GM23338 (cell line): ENCODE measurements at regions not wholly inside any gene's neighbourhood (a gene's known extent, or its start where the extent isn't known, plus 50 kb on each side); places are given as distances from the start of the nearest gene placed in this dataset.

ENCODE experiments used
- ATAC-seq: fragments of 200-7000 bp; cut with Tn5 transposase; 3 replicates; pipeline ENCODE4 v1.9.1; 2020
- DNase-seq: peaks from one replicate; pipeline ENCODE4 v3.0.0-alpha.2; 2015; ENCODE audit warnings: low spot score
- H2AFZ ChIP-seq: fragments of 200-600 bp; sonication (generic); 2 replicates; pipeline ENCODE4 v1.8.0; 2016; ENCODE audit warnings: antibody characterized with exemption, mild to moderate bottlenecking, moderate library complexity
- H3F3A ChIP-seq: fragments of 200-600 bp; sonication (generic); replicated peaks from 2 replicates; pipeline ENCODE4 v1.8.0; 2017; ENCODE audit warnings: antibody characterized with exemption, mixed run types, low read depth
- H3K27ac ChIP-seq: fragments of 200-600 bp; sonication (generic); 2 replicates; pipeline ENCODE4 v1.6.1; 2016; ENCODE audit warnings: low read depth
- H3K27me3 ChIP-seq: fragments of 200-600 bp; sonication (generic); 2 replicates; pipeline ENCODE4 v1.8.0; 2016; ENCODE audit warnings: mild to moderate bottlenecking, mixed run types, moderate library complexity; ENCODE audit not compliant: insufficient read depth
- H3K36me3 ChIP-seq: fragments of 200-600 bp; sonication (generic); 2 replicates; pipeline ENCODE4 v1.8.0; 2016; ENCODE audit warnings: mild to moderate bottlenecking; ENCODE audit not compliant: insufficient read depth
- H3K4me1 ChIP-seq: fragments of 200-600 bp; sonication (generic); 2 replicates; pipeline ENCODE4 v1.8.0; 2016; ENCODE audit warnings: mild to moderate bottlenecking, moderate library complexity; ENCODE audit not compliant: insufficient read depth
- H3K4me2 ChIP-seq: fragments of 200-600 bp; sonication (generic); 2 replicates; pipeline ENCODE4 v1.7.1; 2017; ENCODE audit warnings: mixed run types
- H3K4me3 ChIP-seq: fragments of 200-600 bp; sonication (generic); 2 replicates; pipeline ENCODE4 v1.6.1; 2016; ENCODE audit warnings: mixed run types
- H3K79me2 ChIP-seq: fragments of 200-600 bp; sonication (generic); replicated peaks from 2 replicates; pipeline ENCODE4 v1.8.0; 2017; ENCODE audit warnings: mild to moderate bottlenecking; ENCODE audit not compliant: insufficient read depth
- H3K9me2 ChIP-seq: fragments of 200-600 bp; sonication (generic); 2 replicates; pipeline ENCODE4 v1.8.0; 2017; ENCODE audit not compliant: insufficient read depth
- H4K20me1 ChIP-seq: fragments of 200-600 bp; sonication (generic); replicated peaks from 2 replicates; pipeline ENCODE4 v1.8.0; 2017; ENCODE audit warnings: mild to moderate bottlenecking; ENCODE audit not compliant: insufficient read depth
- H3K27ac Mint-ChIP-seq: 2 replicates; pipeline ENCODE4 v1.8.0; 2020; ENCODE audit warnings: inconsistent platforms, mild to moderate bottlenecking, moderate library complexity, mixed read lengths
- H3K27me3 Mint-ChIP-seq: 3 replicates; pipeline ENCODE4 v1.8.0; 2022; ENCODE audit warnings: low read depth, mild to moderate bottlenecking, moderate library complexity, mixed read lengths, inconsistent platforms; ENCODE audit not compliant: insufficient read depth, poor library complexity
- H3K36me3 Mint-ChIP-seq: 3 replicates; pipeline ENCODE4 v1.8.0; 2021; ENCODE audit warnings: low read depth, mild to moderate bottlenecking, inconsistent platforms, moderate library complexity, mixed read lengths
- H3K4me1 Mint-ChIP-seq: 3 replicates; pipeline ENCODE4 v1.8.0; 2020; ENCODE audit warnings: mild to moderate bottlenecking, inconsistent platforms, mixed read lengths
- H3K4me3 Mint-ChIP-seq: 3 replicates; pipeline ENCODE4 v1.8.0; 2021; ENCODE audit warnings: moderate library complexity, mild to moderate bottlenecking, inconsistent platforms, mixed read lengths
- H3K9me3 Mint-ChIP-seq: 3 replicates; pipeline ENCODE4 v1.8.0; 2020; ENCODE audit warnings: moderate library complexity, mild to moderate bottlenecking, inconsistent platforms, mixed read lengths
- CREB1 ChIP-seq: fragments of 250-450 bp; sonication (Bioruptor Pico); IDR thresholded peaks from 2 replicates; pipeline ENCODE4 v1.5.0; 2020; ENCODE audit warnings: low read depth, mild to moderate bottlenecking, moderate library complexity
- EZH2 ChIP-seq: fragments of 200-600 bp; sonication (generic); IDR thresholded peaks from one replicate; pipeline ENCODE4 v1.8.0; 2017; ENCODE audit warnings: antibody characterized with exemption, mild to moderate bottlenecking, low read depth; ENCODE audit not compliant: unreplicated experiment
- EZH2phosphoT487 ChIP-seq: fragments of 200-600 bp; sonication (generic); IDR thresholded peaks from one replicate; pipeline ENCODE4 v1.8.1; 2018; ENCODE audit warnings: antibody characterized with exemption; ENCODE audit not compliant: unreplicated experiment
- JUNB ChIP-seq: IDR thresholded peaks from one replicate; pipeline ENCODE4 v1.6.1; 2016; ENCODE audit warnings: antibody characterized with exemption; ENCODE audit not compliant: unreplicated experiment
- NANOG ChIP-seq: IDR thresholded peaks from 2 replicates; pipeline ENCODE4 v1.6.1; 2016; ENCODE audit warnings: antibody characterized with exemption, borderline replicate concordance
- POLR2AphosphoS5 ChIP-seq: IDR thresholded peaks from 2 replicates; pipeline ENCODE4 v1.6.1; 2016; ENCODE audit warnings: antibody characterized with exemption, low read depth
- STAT1 ChIP-seq: IDR thresholded peaks from one replicate; pipeline ENCODE4 v1.6.1; 2016; ENCODE audit warnings: antibody characterized with exemption; ENCODE audit not compliant: unreplicated experiment
- ZNF114 ChIP-seq: fragments of 250-450 bp; sonication (Bioruptor Pico); IDR thresholded peaks from 2 replicates; pipeline ENCODE4 v1.5.0; 2020; ENCODE audit warnings: mild to moderate bottlenecking, moderate library complexity
- ZNF331 ChIP-seq: fragments of 250-450 bp; sonication (Bioruptor Pico); IDR thresholded peaks from 2 replicates; pipeline ENCODE4 v1.5.0; 2020; ENCODE audit warnings: low read depth, mild to moderate bottlenecking, moderate library complexity
- TF ChIP-seq, protein P1 (sequence below): fragments of 250-450 bp; sonication (Bioruptor Pico); IDR thresholded peaks from 2 replicates; pipeline ENCODE4 v1.5.0; 2020; ENCODE audit warnings: mild to moderate bottlenecking, moderate library complexity
- TF ChIP-seq, protein P2 (sequence below): IDR thresholded peaks from 2 replicates; pipeline ENCODE4 v1.6.1; 2016; ENCODE audit warnings: antibody characterized with exemption
- TF ChIP-seq, protein P3 (sequence below), 2 experiments: fragments of 200-600 bp in 1 of 2; sonication (generic) in 1 of 2; conservative IDR thresholded peaks; 2 replicates each; pipeline versions ENCODE4 v1.5.1 to v1.6.1; 2016 to 2017; ENCODE audit warnings: antibody characterized with exemption in 2 of 2, low read depth in 2 of 2, mild to moderate bottlenecking in 2 of 2, moderate library complexity in 1 of 2
- TF ChIP-seq, protein P4 (sequence below): IDR thresholded peaks from one replicate; pipeline ENCODE4 v1.6.1; 2018; ENCODE audit warnings: antibody characterized with exemption; ENCODE audit not compliant: unreplicated experiment

DNA sequence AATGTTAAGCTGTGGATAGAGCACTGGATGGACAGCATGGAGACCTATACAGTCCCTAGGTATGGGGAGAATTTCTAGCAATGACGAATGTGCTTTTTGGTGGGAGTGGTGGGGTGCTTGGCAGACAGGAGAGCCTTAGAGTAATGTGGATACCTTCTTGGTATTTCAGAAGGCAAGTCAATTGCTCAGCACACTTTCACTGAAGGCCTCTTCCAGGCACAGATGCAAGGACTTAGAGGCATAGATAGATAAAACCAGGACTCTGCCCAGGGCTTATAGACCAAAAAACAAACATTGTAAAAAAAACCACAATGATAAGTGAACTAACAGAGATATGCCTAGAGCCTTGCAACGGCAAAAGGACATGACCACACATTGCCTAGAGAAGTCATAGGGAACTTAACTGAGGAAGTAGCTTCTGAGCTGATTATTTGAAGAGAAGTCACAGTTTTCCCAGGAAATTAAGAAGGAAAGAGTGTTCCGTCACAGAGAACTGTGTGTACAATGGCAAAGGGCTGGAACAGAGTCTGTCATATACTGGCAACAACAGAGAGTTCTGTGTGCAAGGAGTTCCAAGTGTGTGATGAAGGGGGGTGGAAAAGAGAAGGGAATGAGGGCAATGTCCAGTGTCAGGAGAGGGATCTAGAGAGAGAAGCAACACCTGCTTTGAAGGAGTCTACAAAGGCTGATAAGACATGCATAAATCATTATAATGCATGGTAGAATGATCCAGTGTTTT lies 65.9 kb upstream of the PICALM start:
- Histone ChIP-seq H3K4me1 (no peaks in the 10 kb centered on the region), H3K4me2 (no peak overlapping the region), H3K79me2 (no peaks in the 10 kb centered on the region), H3K4me3 (no peak overlapping the region), H2AFZ (no peak overlapping the region), H3K27ac (no peak overlapping the region), H3K9me2 (no peaks in the 10 kb centered on the region), H4K20me1 (no peaks in the 10 kb centered on the region), H3K36me3 (no peaks in the 10 kb centered on the region), H3F3A (no peaks in the 10 kb centered on the region), H3K27me3 (no peaks in the 10 kb centered on the region)
- DNase-seq (no peak), ATAC-seq (no peak)
- Mint-ChIP-seq H3K9me3 (no peaks in the 10 kb centered on the region), H3K4me3 (no peak overlapping the region), H3K36me3 (no peaks in the 10 kb centered on the region), H3K4me1 (no peaks in the 10 kb centered on the region), H3K27ac (no peak overlapping the region), H3K27me3 (no peaks in the 10 kb centered on the region)
- TF ChIP-seq POLR2AphosphoS5 (no peak), JUNB (no peak), CREB1 (no peak), STAT1 (no peak), EZH2 (no peak), ZNF114 (CRISPR knock-in tag) (no peak), NANOG (no peak), ZNF331 (CRISPR knock-in tag) (no peak), EZH2phosphoT487 (no peak)
- TF ChIP-seq, protein P1, sequence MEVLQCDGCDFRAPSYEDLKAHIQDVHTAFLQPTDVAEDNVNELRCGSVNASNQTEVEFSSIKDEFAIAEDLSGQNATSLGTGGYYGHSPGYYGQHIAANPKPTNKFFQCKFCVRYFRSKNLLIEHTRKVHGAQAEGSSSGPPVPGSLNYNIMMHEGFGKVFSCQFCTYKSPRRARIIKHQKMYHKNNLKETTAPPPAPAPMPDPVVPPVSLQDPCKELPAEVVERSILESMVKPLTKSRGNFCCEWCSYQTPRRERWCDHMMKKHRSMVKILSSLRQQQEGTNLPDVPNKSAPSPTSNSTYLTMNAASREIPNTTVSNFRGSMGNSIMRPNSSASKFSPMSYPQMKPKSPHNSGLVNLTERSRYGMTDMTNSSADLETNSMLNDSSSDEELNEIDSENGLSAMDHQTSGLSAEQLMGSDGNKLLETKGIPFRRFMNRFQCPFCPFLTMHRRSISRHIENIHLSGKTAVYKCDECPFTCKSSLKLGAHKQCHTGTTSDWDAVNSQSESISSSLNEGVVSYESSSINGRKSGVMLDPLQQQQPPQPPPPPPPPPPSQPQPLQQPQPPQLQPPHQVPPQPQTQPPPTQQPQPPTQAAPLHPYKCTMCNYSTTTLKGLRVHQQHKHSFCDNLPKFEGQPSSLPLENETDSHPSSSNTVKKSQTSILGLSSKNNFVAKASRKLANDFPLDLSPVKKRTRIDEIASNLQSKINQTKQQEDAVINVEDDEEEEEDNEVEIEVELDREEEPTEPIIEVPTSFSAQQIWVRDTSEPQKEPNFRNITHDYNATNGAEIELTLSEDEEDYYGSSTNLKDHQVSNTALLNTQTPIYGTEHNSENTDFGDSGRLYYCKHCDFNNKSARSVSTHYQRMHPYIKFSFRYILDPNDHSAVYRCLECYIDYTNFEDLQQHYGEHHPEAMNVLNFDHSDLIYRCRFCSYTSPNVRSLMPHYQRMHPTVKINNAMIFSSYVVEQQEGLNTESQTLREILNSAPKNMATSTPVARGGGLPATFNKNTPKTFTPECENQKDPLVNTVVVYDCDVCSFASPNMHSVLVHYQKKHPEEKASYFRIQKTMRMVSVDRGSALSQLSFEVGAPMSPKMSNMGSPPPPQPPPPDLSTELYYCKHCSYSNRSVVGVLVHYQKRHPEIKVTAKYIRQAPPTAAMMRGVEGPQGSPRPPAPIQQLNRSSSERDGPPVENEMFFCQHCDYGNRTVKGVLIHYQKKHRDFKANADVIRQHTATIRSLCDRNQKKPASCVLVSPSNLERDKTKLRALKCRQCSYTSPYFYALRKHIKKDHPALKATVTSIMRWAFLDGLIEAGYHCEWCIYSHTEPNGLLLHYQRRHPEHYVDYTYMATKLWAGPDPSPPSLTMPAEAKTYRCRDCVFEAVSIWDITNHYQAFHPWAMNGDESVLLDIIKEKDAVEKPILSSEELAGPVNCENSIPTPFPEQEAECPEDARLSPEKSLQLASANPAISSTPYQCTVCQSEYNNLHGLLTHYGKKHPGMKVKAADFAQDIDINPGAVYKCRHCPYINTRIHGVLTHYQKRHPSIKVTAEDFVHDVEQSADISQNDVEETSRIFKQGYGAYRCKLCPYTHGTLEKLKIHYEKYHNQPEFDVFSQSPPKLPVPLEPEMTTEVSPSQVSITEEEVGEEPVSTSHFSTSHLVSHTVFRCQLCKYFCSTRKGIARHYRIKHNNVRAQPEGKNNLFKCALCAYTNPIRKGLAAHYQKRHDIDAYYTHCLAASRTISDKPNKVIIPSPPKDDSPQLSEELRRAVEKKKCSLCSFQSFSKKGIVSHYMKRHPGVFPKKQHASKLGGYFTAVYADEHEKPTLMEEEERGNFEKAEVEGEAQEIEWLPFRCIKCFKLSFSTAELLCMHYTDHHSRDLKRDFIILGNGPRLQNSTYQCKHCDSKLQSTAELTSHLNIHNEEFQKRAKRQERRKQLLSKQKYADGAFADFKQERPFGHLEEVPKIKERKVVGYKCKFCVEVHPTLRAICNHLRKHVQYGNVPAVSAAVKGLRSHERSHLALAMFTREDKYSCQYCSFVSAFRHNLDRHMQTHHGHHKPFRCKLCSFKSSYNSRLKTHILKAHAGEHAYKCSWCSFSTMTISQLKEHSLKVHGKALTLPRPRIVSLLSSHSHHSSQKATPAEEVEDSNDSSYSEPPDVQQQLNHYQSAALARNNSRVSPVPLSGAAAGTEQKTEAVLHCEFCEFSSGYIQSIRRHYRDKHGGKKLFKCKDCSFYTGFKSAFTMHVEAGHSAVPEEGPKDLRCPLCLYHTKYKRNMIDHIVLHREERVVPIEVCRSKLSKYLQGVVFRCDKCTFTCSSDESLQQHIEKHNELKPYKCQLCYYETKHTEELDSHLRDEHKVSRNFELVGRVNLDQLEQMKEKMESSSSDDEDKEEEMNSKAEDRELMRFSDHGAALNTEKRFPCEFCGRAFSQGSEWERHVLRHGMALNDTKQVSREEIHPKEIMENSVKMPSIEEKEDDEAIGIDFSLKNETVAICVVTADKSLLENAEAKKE (CRISPR knock-in tag) = no peak
- TF ChIP-seq, protein P2, sequence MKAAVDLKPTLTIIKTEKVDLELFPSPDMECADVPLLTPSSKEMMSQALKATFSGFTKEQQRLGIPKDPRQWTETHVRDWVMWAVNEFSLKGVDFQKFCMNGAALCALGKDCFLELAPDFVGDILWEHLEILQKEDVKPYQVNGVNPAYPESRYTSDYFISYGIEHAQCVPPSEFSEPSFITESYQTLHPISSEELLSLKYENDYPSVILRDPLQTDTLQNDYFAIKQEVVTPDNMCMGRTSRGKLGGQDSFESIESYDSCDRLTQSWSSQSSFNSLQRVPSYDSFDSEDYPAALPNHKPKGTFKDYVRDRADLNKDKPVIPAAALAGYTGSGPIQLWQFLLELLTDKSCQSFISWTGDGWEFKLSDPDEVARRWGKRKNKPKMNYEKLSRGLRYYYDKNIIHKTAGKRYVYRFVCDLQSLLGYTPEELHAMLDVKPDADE = no peak
- TF ChIP-seq, protein P3, sequence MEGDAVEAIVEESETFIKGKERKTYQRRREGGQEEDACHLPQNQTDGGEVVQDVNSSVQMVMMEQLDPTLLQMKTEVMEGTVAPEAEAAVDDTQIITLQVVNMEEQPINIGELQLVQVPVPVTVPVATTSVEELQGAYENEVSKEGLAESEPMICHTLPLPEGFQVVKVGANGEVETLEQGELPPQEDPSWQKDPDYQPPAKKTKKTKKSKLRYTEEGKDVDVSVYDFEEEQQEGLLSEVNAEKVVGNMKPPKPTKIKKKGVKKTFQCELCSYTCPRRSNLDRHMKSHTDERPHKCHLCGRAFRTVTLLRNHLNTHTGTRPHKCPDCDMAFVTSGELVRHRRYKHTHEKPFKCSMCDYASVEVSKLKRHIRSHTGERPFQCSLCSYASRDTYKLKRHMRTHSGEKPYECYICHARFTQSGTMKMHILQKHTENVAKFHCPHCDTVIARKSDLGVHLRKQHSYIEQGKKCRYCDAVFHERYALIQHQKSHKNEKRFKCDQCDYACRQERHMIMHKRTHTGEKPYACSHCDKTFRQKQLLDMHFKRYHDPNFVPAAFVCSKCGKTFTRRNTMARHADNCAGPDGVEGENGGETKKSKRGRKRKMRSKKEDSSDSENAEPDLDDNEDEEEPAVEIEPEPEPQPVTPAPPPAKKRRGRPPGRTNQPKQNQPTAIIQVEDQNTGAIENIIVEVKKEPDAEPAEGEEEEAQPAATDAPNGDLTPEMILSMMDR (conservative IDR thresholded peaks at IDR 0.05; ENCODE audit: low read depth in 2 of 2) = no peak
- TF ChIP-seq, protein P4, sequence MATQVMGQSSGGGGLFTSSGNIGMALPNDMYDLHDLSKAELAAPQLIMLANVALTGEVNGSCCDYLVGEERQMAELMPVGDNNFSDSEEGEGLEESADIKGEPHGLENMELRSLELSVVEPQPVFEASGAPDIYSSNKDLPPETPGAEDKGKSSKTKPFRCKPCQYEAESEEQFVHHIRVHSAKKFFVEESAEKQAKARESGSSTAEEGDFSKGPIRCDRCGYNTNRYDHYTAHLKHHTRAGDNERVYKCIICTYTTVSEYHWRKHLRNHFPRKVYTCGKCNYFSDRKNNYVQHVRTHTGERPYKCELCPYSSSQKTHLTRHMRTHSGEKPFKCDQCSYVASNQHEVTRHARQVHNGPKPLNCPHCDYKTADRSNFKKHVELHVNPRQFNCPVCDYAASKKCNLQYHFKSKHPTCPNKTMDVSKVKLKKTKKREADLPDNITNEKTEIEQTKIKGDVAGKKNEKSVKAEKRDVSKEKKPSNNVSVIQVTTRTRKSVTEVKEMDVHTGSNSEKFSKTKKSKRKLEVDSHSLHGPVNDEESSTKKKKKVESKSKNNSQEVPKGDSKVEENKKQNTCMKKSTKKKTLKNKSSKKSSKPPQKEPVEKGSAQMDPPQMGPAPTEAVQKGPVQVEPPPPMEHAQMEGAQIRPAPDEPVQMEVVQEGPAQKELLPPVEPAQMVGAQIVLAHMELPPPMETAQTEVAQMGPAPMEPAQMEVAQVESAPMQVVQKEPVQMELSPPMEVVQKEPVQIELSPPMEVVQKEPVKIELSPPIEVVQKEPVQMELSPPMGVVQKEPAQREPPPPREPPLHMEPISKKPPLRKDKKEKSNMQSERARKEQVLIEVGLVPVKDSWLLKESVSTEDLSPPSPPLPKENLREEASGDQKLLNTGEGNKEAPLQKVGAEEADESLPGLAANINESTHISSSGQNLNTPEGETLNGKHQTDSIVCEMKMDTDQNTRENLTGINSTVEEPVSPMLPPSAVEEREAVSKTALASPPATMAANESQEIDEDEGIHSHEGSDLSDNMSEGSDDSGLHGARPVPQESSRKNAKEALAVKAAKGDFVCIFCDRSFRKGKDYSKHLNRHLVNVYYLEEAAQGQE = no peak
